Testis (tissue), 2 donors: ENCODE measurements at regions not wholly inside any gene's neighbourhood (a gene's known extent, or its start where the extent isn't known, plus 50 kb on each side); places are given as distances from the start of the nearest gene placed in this dataset.

Source experiments
- CTCF ChIP-seq, 3 experiments: fragments of 450-650 bp in 2 of 3; fragments of 200-600 bp in 1 of 3; sonication (generic) in 1 of 3; IDR thresholded peaks; one replicate each; pipeline ENCODE4 v1.5.1; 2016 to 2019; ENCODE audit warnings: antibody characterized with exemption in 3 of 3, mild to moderate bottlenecking in 2 of 3, moderate library complexity in 1 of 3
- POLR2A ChIP-seq: fragments of 450-650 bp; IDR thresholded peaks from one replicate; pipeline ENCODE4 v1.6.1; 2017; ENCODE audit warnings: antibody characterized with exemption, mild to moderate bottlenecking, moderate library complexity

DNA sequence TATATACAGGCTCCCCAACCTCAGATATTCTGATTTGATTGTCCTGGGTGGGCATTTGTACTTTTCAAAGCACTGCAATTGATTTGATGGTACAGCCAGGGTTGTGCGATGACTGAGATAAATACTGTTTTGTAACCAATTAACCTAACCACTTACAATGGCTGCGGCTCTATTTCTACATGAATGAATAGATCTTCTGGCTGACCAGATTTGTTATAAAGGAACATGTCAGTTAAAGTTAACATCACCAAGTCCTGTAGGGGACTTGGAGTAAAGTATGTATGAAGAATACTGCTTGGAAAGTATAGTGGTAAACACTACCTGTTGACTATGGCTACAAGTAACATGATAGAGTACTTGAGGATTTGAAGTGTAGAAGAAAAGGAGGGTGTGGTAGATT lies 369.2 kb upstream of the JAG1 start:
- no peak for TF ChIP-seq POLR2A
- TF ChIP-seq CTCF (IDR thresholded peaks at IDR 0.05) = no peak
